ENCODE measurements at regions not wholly inside any gene's neighbourhood (a gene's known extent, or its start where the extent isn't known, plus 50 kb on each side); places are given as distances from the start of the nearest gene placed in this dataset.

GRCh38 chr3:8266730-8267131 lies 234.9 kb upstream of the LMCD1 start:
- TF ChIP-seq POLR2A (IDR thresholded peaks at IDR 0.05; ENCODE audit: low read depth, low read length) = no peak
- TF ChIP-seq TAF1 (IDR thresholded peaks at IDR 0.05; ENCODE audit: borderline replicate concordance, low read depth, low read length) = no peak
